GM12891 (cell line): ENCODE measurements at regions not wholly inside any gene's neighbourhood (a gene's known extent, or its start where the extent isn't known, plus 50 kb on each side); places are given as distances from the start of the nearest gene placed in this dataset.

Experiments
- POLR2A ChIP-seq: IDR thresholded peaks from 2 replicates; pipeline ENCODE4 v1.6.1; 2011; ENCODE audit warnings: low read depth, low read length, control low read depth
- POLR2AphosphoS5 ChIP-seq: IDR thresholded peaks from 2 replicates; pipeline ENCODE4 v1.6.1; 2011; ENCODE audit warnings: low read depth, low read length, control low read depth

DNA sequence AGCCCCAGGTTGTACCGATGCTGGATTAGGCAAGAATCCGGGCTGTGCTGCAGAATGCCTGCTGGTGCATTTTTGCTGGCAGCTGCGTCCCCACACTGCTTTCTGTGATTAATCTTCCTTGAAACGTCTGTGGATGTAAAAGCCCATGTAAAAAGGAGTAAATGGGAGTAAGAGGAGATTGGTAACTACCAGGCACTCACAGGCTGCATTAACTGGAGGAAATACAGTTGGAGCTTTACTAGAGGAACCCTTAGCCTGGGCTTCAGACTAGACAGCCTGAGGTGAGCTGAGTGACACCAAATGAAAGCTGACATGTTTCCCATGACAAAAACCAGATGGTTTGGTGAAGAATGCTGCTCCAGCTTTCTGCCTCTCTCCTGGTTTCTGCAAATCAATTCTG is 190.4 kb upstream of the GAS1 start:
- TF ChIP-seq POLR2A, result no peak
- TF ChIP-seq POLR2AphosphoS5, result no peak
